IPS DF 4.7 (cell line): ENCODE measurements at regions not wholly inside any gene's neighbourhood (a gene's known extent, or its start where the extent isn't known, plus 50 kb on each side); places are given as distances from the start of the nearest gene placed in this dataset.
"Not testable (repeated sequence)": the region's sequence is repeated elsewhere in the genome, so short reads cannot be mapped to it uniquely, and the experiment has no call there.

Experiments
- DNase-seq: peaks from one replicate; pipeline ENCODE4 v3.0.0-alpha.2; 2013; ENCODE audit warnings: low spot score; ENCODE audit errors: extremely low read depth

GRCh38 chr2:4244422-4244821 lies 541.0 kb downstream of the DCDC2C start:
- not testable (repeated sequence) for DNase-seq

GRCh38 chr2:4246364-4247131 lies 543.2 kb downstream of the DCDC2C start:
- peak; percentile 3 for DNase-seq

- no peak for DNase-seq
Observed at GRCh38 chr2:4247791-4248190, 544.4 kb downstream of the DCDC2C start.

GRCh38 chr2:4255491-4255890 lies 552.1 kb downstream of the DCDC2C start:
- no peak for DNase-seq

GRCh38 chr2:4256351-4256750 lies 553.0 kb downstream of the DCDC2C start:
- DNase-seq: no peak

GRCh38 chr2:4258563-4258962 lies 555.2 kb downstream of the DCDC2C start:
- no peak for DNase-seq

- DNase-seq: no peak
Observed at GRCh38 chr2:4265936-4266335, 562.6 kb downstream of the DCDC2C start.

GRCh38 chr2:4269885-4270284 lies 566.5 kb downstream of the DCDC2C start:
- DNase-seq: no peak

GRCh38 chr2:4272261-4272858 lies 569.0 kb downstream of the DCDC2C start:
- no peak for DNase-seq

GRCh38 chr2:4278392-4278791 lies 575.0 kb downstream of the DCDC2C start:
- no peak for DNase-seq

GRCh38 chr2:4279431-4279830 lies 576.1 kb downstream of the DCDC2C start:
- DNase-seq: no peak

GRCh38 chr2:4291430-4291829 lies 588.1 kb downstream of the DCDC2C start:
- DNase-seq: no peak

- DNase-seq: no peak
Observed at GRCh38 chr2:4295680-4296079, 592.3 kb downstream of the DCDC2C start.

- no peak for DNase-seq
Observed at GRCh38 chr2:4300616-4301015, 597.2 kb downstream of the DCDC2C start.

- DNase-seq: no peak
Observed at GRCh38 chr2:4324531-4324930, 621.2 kb downstream of the DCDC2C start.

- no peak for DNase-seq
Observed at GRCh38 chr2:4336864-4337263, 633.5 kb downstream of the DCDC2C start.

- DNase-seq: no peak
Observed at GRCh38 chr2:4338345-4338744, 635.0 kb downstream of the DCDC2C start.

GRCh38 chr2:4340536-4340935 lies 637.2 kb downstream of the DCDC2C start:
- DNase-seq: no peak

GRCh38 chr2:4346628-4347027 lies 643.3 kb downstream of the DCDC2C start:
- no peak for DNase-seq

- no peak for DNase-seq
Observed at GRCh38 chr2:4353668-4354067, 650.3 kb downstream of the DCDC2C start.

GRCh38 chr2:4354164-4354563 lies 650.8 kb downstream of the DCDC2C start:
- no peak for DNase-seq

GRCh38 chr2:4354678-4355077 lies 651.3 kb downstream of the DCDC2C start:
- DNase-seq: peak; percentile 11

- no peak for DNase-seq
Observed at GRCh38 chr2:4356109-4356508, 652.7 kb downstream of the DCDC2C start.
